D721Med (cell line): ENCODE measurements at regions not wholly inside any gene's neighbourhood (a gene's known extent, or its start where the extent isn't known, plus 50 kb on each side); places are given as distances from the start of the nearest gene placed in this dataset.

Source experiments
- DNase-seq: peaks from one replicate; pipeline ENCODE4 v3.0.0; 2011; ENCODE audit warnings: low spot score; ENCODE audit not compliant: insufficient read length
- FAIRE-seq: peaks from 2 replicates; lab custom pipeline; 2011; peaks lifted over from hg19 to GRCh38; lab: Jason Lieb, UNC
- CTCF ChIP-seq: IDR thresholded peaks from 2 replicates; pipeline ENCODE4 v1.5.1; 2012; ENCODE audit warnings: mild to moderate bottlenecking, control low read depth; ENCODE audit not compliant: insufficient read depth; ENCODE audit errors: missing control alignments

- no peak for TF ChIP-seq CTCF
- FAIRE-seq (no peak), DNase-seq (no peak)
Observed at GRCh38 chr11:70547821-70548670, 149.7 kb downstream of the CTTN start.

- no peak for TF ChIP-seq CTCF
- FAIRE-seq, result no peak
- no peak for DNase-seq
Observed at GRCh38 chr11:70548976-70549375, 150.6 kb downstream of the CTTN start.

- no peak for TF ChIP-seq CTCF
- FAIRE-seq, result no peak
Observed at GRCh38 chr11:70549386-70549785, 151.1 kb downstream of the CTTN start.

GRCh38 chr11:70549796-70550195, 151.5 kb downstream of the CTTN start:
- FAIRE-seq (no peak), DNase-seq (no peak)
- TF ChIP-seq CTCF, result no peak

More at GRCh38 chr11:70549386-70549785, 151.1 kb downstream of the CTTN start:
- DNase-seq, result no peak

GRCh38 chr11:70550456-70551195, 152.3 kb downstream of the CTTN start:
- TF ChIP-seq CTCF, result no peak
- DNase-seq (no peak), FAIRE-seq (no peak)

GRCh38 chr11:70551351-70552166, 153.2 kb downstream of the CTTN start:
- FAIRE-seq (no peak), DNase-seq (no peak)
- TF ChIP-seq CTCF, result no peak
